Dermis blood vessel endothelial cell (primary cell): ENCODE measurements at regions not wholly inside any gene's neighbourhood (a gene's known extent, or its start where the extent isn't known, plus 50 kb on each side); places are given as distances from the start of the nearest gene placed in this dataset.

ENCODE experiments used
- DNase-seq: peaks from one replicate; pipeline ENCODE4 v3.0.0; 2010

DNA sequence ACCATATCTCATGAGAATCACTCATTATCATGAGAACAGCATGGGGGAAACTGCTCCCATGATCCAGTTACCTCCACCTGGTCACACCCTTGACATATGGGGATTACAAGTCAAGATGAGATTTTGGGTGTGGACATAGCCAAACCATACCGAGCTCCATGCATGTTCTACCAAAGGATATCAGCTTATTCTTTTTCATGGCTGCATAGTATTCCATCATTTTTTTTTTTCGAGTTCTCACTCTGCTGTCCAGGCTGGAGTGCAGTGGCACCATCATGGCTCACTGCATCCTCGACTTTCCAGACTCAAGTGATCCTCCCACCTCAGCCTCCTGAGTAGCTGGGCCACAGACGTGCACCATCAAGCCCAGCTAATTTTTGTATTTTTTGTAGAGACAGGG is 668.3 kb downstream of the GATA3 start:
- DNase-seq: no peak

DNA sequence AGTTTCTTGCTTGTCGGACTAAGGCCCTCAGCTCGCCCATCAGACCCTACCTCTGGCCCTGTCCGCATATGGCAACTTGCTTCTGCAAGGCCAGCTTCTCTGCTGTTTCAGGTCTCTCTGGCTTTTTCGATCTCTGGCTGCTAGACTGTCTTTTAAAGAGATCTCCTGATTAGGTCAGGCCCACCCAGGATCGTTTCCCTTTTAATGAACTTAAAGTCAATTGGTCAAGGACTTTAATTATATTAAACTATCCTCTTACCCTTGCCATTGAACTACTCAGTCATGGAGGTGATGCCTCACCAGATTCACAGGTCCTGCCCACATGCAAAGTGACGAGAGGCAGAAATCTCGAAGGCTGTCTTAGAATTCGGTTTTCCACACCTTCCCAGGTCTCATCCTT is 670.9 kb downstream of the GATA3 start:
- DNase-seq: no peak

DNA sequence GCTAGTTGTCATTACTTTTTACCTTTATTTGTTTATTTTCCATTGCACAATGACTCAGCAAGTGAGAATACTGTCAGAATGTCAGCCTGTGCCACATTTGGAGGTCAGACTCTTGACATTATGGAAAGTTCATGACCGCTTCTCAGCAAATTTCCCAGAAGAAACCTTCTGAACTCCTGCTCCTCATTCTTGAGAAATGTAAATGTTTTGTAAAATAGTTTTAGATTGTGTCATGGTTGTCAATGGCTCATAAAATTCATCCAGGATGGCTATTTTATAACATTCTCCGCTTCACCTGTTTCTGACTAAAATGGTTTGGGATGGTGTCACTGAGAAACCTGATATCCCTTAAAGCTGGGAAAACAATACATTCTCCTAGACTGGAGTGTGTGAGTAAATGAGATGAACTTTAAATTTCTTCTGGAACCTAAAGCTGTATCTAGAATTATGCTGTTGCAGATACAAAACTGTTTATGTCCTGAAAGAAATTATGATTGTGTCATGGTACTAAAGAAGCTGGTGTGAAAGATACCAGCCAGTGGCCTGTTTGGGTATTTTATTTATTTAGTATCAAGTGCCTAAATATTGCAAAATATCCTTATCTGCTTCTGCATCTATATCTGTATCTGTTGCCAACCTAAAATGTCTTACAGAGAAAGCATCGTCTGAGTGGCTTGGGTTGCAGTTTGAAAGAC is 671.7 kb downstream of the GATA3 start:
- no peak for DNase-seq

DNA sequence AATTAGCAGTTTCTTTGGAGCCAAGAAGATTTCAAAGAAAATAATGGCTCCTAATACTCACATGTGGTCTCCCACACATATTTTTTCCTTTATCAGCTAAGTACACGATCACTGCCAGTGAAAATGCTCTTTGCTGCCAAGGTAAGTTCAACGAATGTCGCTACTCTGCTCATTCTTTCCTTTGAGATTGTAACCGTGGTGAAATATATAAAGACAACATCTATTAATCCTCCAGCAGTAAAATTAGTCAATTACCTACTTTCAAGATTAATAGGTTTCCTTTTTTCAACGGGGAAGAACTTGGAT is 672.2 kb downstream of the GATA3 start:
- no peak for DNase-seq

DNA sequence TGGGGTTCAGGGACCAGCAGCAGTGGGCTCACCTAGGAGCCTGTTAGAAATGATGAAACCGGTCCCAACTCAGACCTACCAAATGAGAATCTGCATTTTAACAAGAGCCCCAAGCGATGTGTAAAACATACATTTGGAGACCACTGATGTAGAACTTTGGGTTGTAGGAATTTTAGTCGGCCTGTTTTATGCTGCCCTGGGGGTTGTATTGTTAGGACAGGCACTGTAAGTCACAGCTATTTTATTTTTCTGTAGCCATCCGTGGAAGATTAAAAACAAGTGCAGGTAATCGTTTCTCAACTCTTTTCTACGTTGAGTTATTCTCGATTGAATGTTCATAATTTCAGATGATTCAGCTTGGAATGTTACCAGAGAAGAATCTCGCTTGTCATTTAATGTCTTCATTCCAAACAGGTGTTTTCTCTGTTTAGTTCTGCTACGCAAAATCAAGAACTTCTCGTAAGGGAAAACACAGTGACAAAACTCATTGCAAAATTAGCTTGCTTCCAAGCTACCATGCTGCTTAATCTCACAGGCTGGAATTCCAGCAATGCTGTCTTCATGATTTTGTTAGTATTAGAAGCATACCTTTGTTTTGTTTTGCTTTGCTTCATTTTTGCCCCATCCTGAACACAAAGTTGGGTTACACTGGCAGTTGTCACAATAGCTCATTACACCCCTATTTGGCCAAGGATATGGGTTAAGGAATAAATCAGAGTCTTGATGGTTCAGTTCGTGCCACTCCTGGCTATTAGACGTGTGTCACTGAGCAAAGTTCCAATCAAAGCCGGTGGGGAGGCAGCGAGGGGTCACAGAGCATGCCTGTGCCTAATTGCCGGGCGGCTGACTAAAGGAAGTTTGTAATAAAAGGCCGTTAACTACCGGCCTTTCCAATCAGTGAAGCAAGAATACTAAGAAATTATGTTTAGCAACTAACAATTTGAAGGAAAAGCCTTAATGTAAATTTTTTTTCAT is 676.9 kb downstream of the GATA3 start:
- DNase-seq: no peak

DNA sequence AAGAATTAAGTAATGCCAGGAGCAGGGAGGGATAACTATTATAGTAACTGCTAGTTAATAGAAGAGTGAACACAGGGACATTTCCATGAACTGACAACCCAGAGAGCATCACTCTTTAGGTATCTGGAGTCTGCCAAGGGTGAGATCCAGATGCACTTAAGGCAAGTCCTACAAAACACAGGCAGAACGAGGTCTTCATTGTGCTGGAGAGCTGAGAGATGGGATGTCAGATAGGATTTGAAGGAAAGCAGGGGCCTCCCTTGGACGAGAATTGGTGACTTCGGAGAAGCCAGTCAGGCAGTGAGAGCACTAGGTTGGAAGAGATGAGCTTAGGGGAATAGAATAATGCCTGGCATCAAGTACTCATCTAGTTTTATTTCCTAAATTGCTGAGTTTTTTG is 684.5 kb downstream of the GATA3 start:
- DNase-seq: no peak

DNA sequence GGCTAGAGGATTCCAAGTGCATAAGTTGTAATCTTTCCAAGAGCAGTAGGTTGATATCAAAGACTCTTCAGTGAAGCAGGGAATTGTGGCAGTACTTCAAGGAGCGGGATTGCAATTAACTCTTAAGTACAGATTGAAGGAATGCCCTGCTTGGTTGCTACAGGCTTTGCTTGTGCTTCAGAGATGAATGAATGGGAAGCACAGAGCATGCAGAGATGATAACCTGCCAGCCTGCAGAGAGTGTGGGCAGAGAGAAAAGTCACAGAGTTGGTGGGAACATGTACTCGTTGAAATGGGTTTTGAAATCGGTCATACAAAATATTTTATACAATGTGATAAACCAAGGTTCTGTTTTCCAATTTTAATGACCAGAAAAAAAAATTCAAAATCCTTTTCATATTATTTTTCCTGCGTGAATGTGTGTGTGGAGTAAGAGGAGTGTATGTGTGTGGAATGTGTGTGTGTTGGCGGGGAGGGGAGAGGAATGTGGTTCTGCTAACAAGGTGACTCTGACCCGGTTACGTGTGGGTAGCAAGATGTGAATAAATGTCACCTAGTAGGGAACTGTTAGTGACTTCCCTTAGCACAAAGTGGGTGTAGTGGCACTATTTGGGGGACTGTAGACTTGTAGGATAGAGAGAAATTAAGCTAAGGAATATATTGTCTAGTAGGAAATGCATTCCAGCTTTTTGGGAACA is 697.8 kb downstream of the GATA3 start:
- no peak for DNase-seq

DNA sequence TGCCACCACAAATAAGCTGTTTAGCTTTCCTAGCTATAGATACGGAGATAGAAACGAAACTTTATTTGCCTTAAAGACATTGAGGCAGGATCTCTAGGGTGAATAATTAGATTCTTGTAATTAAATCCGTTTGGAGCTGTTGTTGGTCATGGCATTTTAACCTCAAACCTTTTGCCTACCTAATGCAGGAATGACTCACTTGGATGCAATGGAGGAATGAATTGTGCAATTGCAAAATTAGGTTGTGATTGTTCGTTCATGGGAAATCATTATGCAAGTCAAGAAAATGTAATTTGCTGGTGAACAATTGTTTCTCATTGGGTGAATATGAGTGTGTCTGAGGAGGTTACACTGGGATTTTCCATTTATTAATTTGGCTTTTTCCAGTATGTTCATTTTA is 703.5 kb downstream of the GATA3 start:
- DNase-seq: no peak

DNA sequence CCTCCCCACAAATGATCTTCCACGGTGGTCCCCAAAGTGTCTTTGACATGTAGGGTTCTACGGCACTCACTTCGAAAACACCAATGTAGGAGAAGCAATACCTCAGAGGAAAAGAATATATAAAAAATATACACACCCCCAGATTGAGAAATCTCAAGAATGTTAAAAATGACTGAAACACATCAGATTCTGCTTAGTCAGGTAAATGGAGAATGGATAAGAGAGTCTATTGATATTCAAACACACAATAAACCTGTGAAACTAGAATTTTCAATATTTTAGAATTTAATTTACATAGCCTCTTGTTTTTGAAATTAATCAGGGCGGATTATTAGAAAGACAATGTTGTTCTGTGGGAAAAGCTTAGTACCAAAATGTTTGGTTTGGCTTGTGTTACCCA is 712.4 kb downstream of the GATA3 start:
- no peak for DNase-seq

DNA sequence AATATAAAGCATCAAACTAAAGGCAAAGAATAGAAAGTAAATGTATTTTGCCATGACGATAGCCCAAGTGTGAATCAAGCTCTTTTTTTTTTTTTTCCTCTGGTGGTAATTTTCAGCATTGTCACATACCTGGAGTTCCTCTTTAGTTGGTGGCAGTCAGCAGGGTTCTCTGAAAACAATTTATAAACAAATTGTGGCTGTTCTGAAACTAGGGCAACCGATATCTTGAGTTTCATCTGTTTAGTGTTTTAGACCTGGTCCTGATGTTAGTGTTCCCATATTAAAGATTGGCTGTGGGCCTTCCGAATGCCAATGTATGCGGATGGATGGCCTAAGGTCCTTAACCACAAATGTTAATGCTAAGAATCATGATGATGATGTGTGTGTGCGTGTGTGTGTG is 713.1 kb downstream of the GATA3 start:
- DNase-seq: no peak

DNA sequence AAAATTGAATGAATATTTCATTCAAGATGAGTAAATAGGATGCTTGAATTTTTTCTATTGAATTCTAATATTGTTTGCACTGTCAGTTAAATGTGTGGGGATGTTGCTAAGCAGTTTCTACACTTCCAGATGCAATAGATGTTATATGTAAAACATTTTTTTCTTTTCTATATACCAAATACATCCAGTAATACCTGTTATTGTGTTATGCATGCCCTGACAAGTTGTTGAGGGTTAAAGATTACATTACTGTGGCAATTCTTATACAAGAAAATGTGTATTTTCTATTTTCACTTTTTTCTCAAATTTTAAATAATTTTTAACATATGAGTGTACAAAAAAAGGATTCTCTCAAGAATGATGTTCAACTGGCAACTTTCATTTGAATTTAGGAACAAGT is 713.9 kb downstream of the GATA3 start:
- no peak for DNase-seq

DNA sequence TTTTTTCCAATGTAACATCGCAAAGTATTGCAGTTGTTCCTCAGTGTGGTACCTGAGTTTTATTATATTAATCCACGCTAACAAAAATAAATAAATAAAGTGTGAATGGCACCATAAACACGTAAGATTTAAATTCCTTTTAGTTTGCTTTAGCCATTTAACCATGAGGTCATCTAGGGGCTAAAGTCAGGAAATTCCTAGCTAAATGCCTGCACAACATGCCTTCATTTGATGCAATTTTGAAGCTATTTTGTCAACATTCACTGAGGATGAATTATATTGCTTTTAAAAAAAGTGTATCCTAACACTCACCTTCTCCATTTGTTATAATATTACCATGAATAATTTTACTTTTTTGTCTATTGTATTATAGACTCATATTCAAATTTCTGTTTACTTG is 714.4 kb downstream of the GATA3 start:
- DNase-seq: no peak

DNA sequence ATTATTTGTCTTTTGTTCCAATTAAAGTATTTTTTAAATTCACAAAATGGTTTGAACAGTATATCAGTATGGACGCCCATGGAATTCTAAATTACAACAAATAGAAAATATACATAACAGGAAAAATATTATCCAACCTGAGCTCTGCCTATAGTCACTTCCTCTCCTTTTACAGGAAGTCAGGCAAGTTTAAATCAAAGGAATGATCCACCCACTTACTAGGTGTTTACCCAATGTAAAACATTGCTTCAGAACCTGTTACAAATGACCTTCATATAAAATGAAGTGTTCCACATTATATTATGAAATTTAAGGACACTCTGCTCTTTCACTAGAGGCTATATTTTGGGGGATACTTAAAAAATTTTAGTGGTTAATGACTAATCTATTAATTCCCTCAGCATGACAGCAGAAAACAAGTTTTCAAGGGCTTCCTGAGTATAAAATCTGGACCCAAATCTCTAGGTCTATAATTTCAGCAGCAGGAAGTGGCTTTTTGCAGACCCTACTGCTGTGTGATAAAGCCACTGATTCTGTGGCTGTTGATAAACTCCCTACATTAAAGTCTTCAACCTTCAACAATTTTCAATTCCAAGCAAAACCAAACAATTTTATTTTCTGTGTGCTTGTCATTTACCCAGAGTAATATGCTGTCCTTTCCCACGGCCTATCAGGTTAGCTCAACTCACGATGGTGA is 722.6 kb downstream of the GATA3 start:
- DNase-seq: no peak

DNA sequence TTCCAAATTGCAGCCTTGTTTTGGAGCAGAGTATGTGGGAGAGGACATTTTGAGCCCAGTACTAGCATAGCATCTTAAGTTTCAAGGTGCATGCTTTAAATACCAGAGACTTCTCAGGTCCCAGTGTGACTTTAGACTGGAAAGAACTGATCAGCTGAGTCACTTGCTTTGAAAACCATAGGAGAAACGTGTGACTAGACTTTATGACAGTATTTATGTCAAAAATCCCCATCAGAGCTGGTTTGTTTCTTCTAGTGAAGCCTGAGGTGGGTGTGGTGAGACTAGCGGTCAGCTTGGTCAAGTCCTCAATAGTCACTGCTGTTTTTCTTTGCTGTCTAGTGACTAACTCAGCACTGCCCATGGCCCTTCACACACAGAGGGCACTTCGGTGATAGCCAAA is 724.2 kb downstream of the GATA3 start:
- DNase-seq: no peak

DNA sequence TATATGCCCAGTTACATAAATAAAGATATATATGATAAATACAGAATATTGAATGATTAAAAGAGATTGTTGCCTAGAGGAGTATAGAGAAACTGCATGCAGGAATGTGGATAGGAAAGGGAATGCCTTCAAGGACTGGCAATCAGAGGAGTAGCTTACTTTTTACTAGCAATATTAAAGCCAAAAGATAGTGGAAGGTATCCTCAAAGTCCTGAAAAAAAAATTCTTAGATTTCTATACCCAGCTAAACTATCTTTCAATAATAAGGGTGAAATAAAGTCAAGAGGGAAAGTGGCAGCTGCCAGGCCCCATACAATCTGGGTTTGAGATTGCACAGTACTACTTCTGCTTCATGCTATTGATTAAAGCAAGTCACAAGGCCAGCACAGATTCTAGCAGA is 733.2 kb downstream of the GATA3 start:
- no peak for DNase-seq

DNA sequence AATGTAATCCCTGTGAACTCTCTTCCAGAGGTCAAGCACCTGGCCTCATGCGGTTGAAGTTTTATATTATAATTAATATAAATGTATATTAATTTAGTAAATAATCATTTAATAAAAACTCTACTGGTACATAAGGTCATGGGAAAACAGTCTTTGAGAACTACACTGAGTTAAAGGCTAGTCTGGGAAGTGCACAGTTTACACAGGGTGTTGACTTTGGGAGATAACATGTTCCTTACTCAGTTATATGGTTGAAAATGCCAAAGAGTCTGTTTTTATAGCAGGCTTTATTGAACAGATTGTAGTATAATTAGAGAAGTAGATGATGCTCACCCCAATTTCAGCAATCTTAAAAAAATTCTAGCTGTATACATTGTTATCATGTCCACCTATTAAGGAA is 735.9 kb downstream of the GATA3 start:
- DNase-seq: no peak

DNA sequence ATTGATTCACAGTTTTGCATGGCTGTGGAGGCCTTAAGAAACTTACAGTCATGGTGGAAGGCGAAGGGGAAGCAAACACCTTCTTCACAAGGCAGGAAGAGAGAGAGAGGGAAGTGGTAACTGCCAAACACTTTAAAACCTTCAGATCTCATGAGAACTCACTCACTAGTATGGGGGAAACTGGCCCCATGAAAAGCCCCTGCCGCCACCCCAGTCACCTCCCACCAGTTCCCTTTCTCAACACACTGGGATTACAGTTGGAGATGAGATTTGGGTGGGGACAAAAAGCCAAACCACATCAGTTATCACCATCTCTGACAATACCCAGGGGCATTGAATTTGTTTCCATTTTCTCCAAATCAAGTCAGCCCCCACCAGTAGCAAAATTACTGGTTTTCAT is 740.4 kb downstream of the GATA3 start:
- DNase-seq: no peak

DNA sequence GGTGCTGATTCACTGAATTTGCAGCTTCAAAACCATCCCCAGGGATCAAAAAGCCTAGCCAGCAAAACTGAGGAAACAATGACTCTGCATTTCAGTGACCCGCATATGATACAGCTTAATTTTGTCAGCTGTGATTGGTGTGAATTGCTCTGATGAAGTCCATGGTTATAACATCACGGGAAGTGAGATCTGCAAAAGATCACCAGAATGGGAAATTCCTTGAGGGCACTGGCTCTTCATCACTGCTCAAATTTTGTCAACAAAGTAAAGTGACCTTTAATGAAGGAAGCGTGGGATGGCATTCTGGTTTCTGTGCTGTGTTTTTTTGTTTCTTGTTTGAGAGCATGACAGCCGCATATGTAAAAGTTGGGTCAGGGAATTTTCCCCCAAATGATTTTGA is 745.9 kb downstream of the GATA3 start:
- no peak for DNase-seq

DNA sequence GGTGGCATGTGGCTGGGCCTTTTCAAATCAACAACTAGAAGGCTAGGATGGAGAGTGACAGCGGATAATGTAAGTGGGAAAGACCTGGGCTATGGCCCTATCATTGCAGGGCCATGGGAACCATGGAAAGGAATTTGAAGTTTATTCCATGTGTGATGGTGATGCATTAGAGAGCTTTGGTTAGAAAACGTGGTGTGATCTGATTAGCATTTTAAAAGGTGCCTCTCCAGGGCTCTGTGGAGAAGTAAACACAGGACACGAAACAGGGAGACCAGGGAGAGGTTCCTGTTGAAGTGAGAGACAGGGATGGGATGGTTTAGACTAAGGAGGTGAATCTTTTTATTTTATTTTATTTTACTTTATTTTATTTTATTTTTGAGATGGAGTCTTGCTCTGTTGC is 749.5 kb downstream of the GATA3 start:
- no peak for DNase-seq

DNA sequence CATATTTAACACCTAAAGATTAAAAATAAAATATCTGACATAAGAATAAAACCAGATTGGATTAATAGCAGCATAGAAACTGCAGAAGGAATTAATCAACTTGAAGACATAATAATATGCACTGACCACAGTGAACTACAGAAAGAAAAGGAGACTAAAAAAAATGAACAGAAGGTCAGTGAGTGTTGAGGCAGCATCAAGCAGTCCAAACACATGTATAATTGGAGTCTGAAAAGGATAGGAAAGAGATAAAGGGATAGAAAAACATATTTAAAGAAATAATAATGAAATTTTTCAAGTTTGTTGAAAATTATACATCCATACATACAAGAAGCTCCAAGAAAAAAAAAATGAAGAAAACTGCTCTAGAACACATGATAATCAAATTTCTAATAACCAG is 756.2 kb downstream of the GATA3 start:
- DNase-seq: no peak

DNA sequence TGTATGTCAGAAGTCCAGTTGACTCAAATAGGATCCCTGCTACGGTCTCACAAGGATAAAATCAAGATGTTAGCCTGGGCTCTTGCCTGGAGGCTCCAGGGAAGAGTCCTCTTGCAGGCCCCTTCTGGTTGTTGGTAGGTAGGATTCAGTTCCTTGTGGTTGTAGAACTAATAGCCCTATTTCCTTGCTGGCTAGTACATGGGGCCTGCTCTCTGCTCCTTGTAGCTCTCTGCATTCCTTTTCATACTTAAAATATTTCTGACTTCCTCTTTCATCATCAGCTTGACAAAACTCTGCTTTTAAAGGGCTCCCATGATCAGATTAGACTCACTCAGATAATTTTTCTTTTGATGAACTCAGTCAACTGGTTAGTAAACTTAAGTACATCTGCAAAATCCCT is 756.7 kb downstream of the GATA3 start:
- no peak for DNase-seq

DNA sequence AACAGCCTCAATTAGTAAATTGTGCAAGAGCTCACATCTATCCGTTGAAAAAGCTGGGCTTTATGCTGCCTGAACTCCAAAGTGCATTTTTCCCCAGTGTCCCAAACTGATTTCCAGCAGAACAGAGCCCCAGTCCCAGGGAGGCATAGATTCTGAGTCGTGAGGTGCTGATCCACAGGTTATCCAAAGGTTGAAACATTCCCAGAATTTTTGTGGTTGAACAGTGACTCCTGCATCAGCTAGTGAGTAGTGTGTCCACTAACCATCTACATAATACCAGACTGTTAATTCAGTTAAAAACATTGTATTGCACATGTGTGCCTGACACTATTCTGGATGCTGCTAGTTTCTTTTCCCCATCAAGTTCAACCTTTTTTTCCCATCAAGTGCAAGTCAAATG is 761.5 kb downstream of the GATA3 start:
- DNase-seq: no peak

DNA sequence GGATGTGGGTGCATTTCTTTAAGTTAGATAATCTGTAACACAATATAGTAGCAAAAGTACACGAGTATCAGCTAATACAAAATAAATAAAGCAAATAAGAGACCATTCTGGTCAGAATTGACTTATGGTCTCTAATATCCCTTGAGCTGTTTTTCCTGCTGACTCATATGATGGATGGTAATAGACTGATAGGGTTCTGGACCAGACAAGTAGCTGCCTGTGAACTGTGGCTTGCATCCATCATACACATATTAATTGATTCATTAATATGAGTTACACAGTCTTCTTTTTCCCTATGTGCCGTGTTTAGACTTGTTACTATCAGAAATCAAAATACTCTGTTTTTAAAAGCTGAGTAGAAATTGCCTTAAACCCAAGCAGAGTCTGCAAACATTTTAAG is 762.8 kb downstream of the GATA3 start:
- no peak for DNase-seq
